Islet of Langerhans (tissue), 1 donor: ENCODE measurements at regions not wholly inside any gene's neighbourhood (a gene's known extent, or its start where the extent isn't known, plus 50 kb on each side); places are given as distances from the start of the nearest gene placed in this dataset.
"Not testable (repeated sequence)": the region's sequence is repeated elsewhere in the genome, so short reads cannot be mapped to it uniquely, and the experiment has no call there.

ENCODE experiments used
- FAIRE-seq: peaks from one replicate; lab custom pipeline; 2011; peaks lifted over from hg19 to GRCh38; lab: Jason Lieb, UNC

GRCh38 chr3:28951772-28952556 is 328.9 kb upstream of the RBMS3 start:
- FAIRE-seq = no peak

- no peak for FAIRE-seq
Observed at GRCh38 chr3:28958656-28959055, 322.2 kb upstream of the RBMS3 start.

- no peak for FAIRE-seq
Observed at GRCh38 chr3:28971156-28971555, 309.7 kb upstream of the RBMS3 start.

- no peak for FAIRE-seq
Observed at GRCh38 chr3:28972921-28973320, 307.9 kb upstream of the RBMS3 start.

GRCh38 chr3:28973609-28974008 is 307.3 kb upstream of the RBMS3 start:
- FAIRE-seq = no peak

- no peak for FAIRE-seq
Observed at GRCh38 chr3:28978092-28978491, 302.8 kb upstream of the RBMS3 start.

GRCh38 chr3:28980131-28980530 is 300.7 kb upstream of the RBMS3 start:
- no peak for FAIRE-seq

GRCh38 chr3:28980631-28981030 is 300.2 kb upstream of the RBMS3 start:
- FAIRE-seq = no peak

- FAIRE-seq = no peak
Observed at GRCh38 chr3:28982906-28983305, 298.0 kb upstream of the RBMS3 start.

- no peak for FAIRE-seq
Observed at GRCh38 chr3:28986922-28987321, 293.9 kb upstream of the RBMS3 start.

GRCh38 chr3:28989646-28990089 is 291.2 kb upstream of the RBMS3 start:
- no peak for FAIRE-seq

GRCh38 chr3:28994161-28994905 is 286.5 kb upstream of the RBMS3 start:
- FAIRE-seq = no peak

GRCh38 chr3:29004885-29005599 is 275.8 kb upstream of the RBMS3 start:
- no peak for FAIRE-seq

GRCh38 chr3:29005862-29006261 is 275.0 kb upstream of the RBMS3 start:
- FAIRE-seq = no peak

GRCh38 chr3:29011441-29011840 is 269.4 kb upstream of the RBMS3 start:
- no peak for FAIRE-seq

- FAIRE-seq = no peak
Observed at GRCh38 chr3:29011966-29012365, 268.9 kb upstream of the RBMS3 start.

GRCh38 chr3:29022976-29023375 is 257.9 kb upstream of the RBMS3 start:
- FAIRE-seq = no peak

GRCh38 chr3:29026286-29026685 is 254.6 kb upstream of the RBMS3 start:
- FAIRE-seq = no peak

GRCh38 chr3:29026959-29027358 is 253.9 kb upstream of the RBMS3 start:
- no peak for FAIRE-seq

- not testable (repeated sequence) for FAIRE-seq
Observed at GRCh38 chr3:29031175-29031574, 249.7 kb upstream of the RBMS3 start.

- no peak for FAIRE-seq
Observed at GRCh38 chr3:29033511-29033910, 247.4 kb upstream of the RBMS3 start.

GRCh38 chr3:29050155-29050554 is 230.7 kb upstream of the RBMS3 start:
- FAIRE-seq = no peak

- no peak for FAIRE-seq
Observed at GRCh38 chr3:29057326-29057725, 223.5 kb upstream of the RBMS3 start.
